K562 (cell line): ENCODE measurements at regions not wholly inside any gene's neighbourhood (a gene's known extent, or its start where the extent isn't known, plus 50 kb on each side); places are given as distances from the start of the nearest gene placed in this dataset.

Experiments
- E2F5 ChIP-seq: sonication (generic); formaldehyde crosslinking; IDR thresholded peaks from 2 replicates; pipeline ENCODE4 v1.8.0; 2022; ENCODE audit warnings: mild to moderate bottlenecking, missing genetic modification reagents
- EZH2 ChIP-seq: IDR thresholded peaks from 2 replicates; pipeline ENCODE4 v1.6.1; 2012; ENCODE audit warnings: low read depth, mild to moderate bottlenecking, inconsistent platforms, low read length, borderline replicate concordance
- FOXK2 ChIP-seq, 2 experiments: fragments of 450-650 bp; IDR thresholded peaks in 1 of 2; conservative IDR thresholded peaks in 1 of 2; 2 replicates each; pipeline ENCODE4 v1.6.1; 2016; ENCODE audit warnings: low read depth in 2 of 2, mild to moderate bottlenecking in 1 of 2
- GTF2F1 ChIP-seq: IDR thresholded peaks from 2 replicates; pipeline ENCODE4 v1.6.1; 2011; ENCODE audit warnings: low read depth, low read length, improper control_type of control experiment
- MXI1 ChIP-seq: IDR thresholded peaks from 2 replicates; pipeline ENCODE4 v1.6.1; 2011; ENCODE audit warnings: low read depth, mild to moderate bottlenecking, improper control_type of control experiment, low read length
- NRF1 ChIP-seq, 2 experiments: fragments of 450-650 bp; IDR thresholded peaks in 1 of 2; conservative IDR thresholded peaks in 1 of 2; 2 replicates each; pipeline ENCODE4 v1.6.1; 2014; ENCODE audit warnings: mild to moderate bottlenecking in 2 of 2
- SRF ChIP-seq, 2 experiments: fragments of 250-450, 450-650 bp in 1 of 2; sonication (Bioruptor Pico) in 1 of 2; sonication (generic) in 1 of 2; formaldehyde crosslinking; IDR thresholded peaks; 2 replicates each; pipeline versions ENCODE4 v1.5.0 to v1.5.1; 2020 to 2022; ENCODE audit warnings: mild to moderate bottlenecking in 1 of 2, missing genetic modification reagents in 1 of 2
- ZBTB43 ChIP-seq: sonication (generic); formaldehyde crosslinking; IDR thresholded peaks from 2 replicates; pipeline ENCODE4 v1.8.0; 2023; ENCODE audit warnings: mild to moderate bottlenecking, missing genetic modification reagents
- ZC3H4 ChIP-seq: sonication (generic); formaldehyde crosslinking; IDR thresholded peaks from 2 replicates; pipeline ENCODE4 v1.9.0; 2021; ENCODE audit warnings: missing genetic modification reagents, borderline replicate concordance
- ZNF778 ChIP-seq: fragments of 450-650 bp; formaldehyde crosslinking; IDR thresholded peaks from 2 replicates; pipeline ENCODE4 v1.4.0; 2020; ENCODE audit warnings: mild to moderate bottlenecking, moderate library complexity
- TF ChIP-seq, protein P1 (sequence below): sonication (generic); formaldehyde crosslinking; IDR thresholded peaks from 2 replicates; pipeline ENCODE4 v1.8.1; 2022; ENCODE audit warnings: missing genetic modification reagents
- TF ChIP-seq, protein P2 (sequence below), 3 experiments: IDR thresholded peaks in 2 of 3; conservative IDR thresholded peaks in 1 of 3; 2 replicates each; pipeline ENCODE4 v1.5.1; 2011 to 2012; ENCODE audit warnings: low read length in 3 of 3, mild to moderate bottlenecking in 3 of 3, control low read depth in 2 of 3, improper control_type of control experiment in 1 of 3, inconsistent platforms in 1 of 3, low read depth in 1 of 3, mixed read lengths in 1 of 3, moderate library complexity in 1 of 3; ENCODE audit not compliant: insufficient read depth in 2 of 3
- TF ChIP-seq, protein P3 (sequence below): sonication (generic); formaldehyde crosslinking; IDR thresholded peaks from 2 replicates; pipeline ENCODE4 v1.8.1; 2023; ENCODE audit warnings: mild to moderate bottlenecking, missing genetic modification reagents
- TF ChIP-seq, protein P4 (sequence below), 2 experiments: fragments of 450-650 bp; conservative IDR thresholded peaks; 2 replicates each; pipeline ENCODE4 v1.6.1; 2017; ENCODE audit warnings: mild to moderate bottlenecking in 2 of 2, moderate library complexity in 2 of 2

- TF ChIP-seq SRF (CRISPR knock-in tag; IDR thresholded peaks at IDR 0.05) (no peak), NRF1 (conservative IDR thresholded peaks at IDR 0.05 in 1 of 2, IDR thresholded peaks at IDR 0.05 in 1 of 2) (no peak), ZNF778 (CRISPR knock-in tag) (no peak), ZC3H4 (no peak), FOXK2 (conservative IDR thresholded peaks at IDR 0.05 in 1 of 2, IDR thresholded peaks at IDR 0.05 in 1 of 2; ENCODE audit: low read depth in 2 of 2) (no peak), E2F5 (CRISPR knock-in tag) (no peak), MXI1 (no peak), GTF2F1 (no peak), ZBTB43 (no peak), EZH2 (no peak)
- TF ChIP-seq, protein P1, sequence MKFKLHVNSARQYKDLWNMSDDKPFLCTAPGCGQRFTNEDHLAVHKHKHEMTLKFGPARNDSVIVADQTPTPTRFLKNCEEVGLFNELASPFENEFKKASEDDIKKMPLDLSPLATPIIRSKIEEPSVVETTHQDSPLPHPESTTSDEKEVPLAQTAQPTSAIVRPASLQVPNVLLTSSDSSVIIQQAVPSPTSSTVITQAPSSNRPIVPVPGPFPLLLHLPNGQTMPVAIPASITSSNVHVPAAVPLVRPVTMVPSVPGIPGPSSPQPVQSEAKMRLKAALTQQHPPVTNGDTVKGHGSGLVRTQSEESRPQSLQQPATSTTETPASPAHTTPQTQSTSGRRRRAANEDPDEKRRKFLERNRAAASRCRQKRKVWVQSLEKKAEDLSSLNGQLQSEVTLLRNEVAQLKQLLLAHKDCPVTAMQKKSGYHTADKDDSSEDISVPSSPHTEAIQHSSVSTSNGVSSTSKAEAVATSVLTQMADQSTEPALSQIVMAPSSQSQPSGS (CRISPR knock-in tag) = no peak
- TF ChIP-seq, protein P2, sequence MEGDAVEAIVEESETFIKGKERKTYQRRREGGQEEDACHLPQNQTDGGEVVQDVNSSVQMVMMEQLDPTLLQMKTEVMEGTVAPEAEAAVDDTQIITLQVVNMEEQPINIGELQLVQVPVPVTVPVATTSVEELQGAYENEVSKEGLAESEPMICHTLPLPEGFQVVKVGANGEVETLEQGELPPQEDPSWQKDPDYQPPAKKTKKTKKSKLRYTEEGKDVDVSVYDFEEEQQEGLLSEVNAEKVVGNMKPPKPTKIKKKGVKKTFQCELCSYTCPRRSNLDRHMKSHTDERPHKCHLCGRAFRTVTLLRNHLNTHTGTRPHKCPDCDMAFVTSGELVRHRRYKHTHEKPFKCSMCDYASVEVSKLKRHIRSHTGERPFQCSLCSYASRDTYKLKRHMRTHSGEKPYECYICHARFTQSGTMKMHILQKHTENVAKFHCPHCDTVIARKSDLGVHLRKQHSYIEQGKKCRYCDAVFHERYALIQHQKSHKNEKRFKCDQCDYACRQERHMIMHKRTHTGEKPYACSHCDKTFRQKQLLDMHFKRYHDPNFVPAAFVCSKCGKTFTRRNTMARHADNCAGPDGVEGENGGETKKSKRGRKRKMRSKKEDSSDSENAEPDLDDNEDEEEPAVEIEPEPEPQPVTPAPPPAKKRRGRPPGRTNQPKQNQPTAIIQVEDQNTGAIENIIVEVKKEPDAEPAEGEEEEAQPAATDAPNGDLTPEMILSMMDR (IDR thresholded peaks at IDR 0.05 in 2 of 3, conservative IDR thresholded peaks at IDR 0.05 in 1 of 3; ENCODE audit: insufficient read depth in 2 of 3, low read depth in 1 of 3, low read length in 3 of 3) = no peak
- TF ChIP-seq, protein P3, sequence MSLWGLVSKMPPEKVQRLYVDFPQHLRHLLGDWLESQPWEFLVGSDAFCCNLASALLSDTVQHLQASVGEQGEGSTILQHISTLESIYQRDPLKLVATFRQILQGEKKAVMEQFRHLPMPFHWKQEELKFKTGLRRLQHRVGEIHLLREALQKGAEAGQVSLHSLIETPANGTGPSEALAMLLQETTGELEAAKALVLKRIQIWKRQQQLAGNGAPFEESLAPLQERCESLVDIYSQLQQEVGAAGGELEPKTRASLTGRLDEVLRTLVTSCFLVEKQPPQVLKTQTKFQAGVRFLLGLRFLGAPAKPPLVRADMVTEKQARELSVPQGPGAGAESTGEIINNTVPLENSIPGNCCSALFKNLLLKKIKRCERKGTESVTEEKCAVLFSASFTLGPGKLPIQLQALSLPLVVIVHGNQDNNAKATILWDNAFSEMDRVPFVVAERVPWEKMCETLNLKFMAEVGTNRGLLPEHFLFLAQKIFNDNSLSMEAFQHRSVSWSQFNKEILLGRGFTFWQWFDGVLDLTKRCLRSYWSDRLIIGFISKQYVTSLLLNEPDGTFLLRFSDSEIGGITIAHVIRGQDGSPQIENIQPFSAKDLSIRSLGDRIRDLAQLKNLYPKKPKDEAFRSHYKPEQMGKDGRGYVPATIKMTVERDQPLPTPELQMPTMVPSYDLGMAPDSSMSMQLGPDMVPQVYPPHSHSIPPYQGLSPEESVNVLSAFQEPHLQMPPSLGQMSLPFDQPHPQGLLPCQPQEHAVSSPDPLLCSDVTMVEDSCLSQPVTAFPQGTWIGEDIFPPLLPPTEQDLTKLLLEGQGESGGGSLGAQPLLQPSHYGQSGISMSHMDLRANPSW (CRISPR knock-in tag) = no peak
- TF ChIP-seq, protein P4, sequence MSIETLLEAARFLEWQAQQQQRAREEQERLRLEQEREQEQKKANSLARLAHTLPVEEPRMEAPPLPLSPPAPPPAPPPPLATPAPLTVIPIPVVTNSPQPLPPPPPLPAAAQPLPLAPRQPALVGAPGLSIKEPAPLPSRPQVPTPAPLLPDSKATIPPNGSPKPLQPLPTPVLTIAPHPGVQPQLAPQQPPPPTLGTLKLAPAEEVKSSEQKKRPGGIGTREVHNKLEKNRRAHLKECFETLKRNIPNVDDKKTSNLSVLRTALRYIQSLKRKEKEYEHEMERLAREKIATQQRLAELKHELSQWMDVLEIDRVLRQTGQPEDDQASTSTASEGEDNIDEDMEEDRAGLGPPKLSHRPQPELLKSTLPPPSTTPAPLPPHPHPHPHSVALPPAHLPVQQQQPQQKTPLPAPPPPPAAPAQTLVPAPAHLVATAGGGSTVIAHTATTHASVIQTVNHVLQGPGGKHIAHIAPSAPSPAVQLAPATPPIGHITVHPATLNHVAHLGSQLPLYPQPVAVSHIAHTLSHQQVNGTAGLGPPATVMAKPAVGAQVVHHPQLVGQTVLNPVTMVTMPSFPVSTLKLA (conservative IDR thresholded peaks at IDR 0.05) = no peak
Observed at GRCh38 chr10:47222461-47222860, 77.5 kb upstream of the GDF10 start.
